ENCODE measurements at regions not wholly inside any gene's neighbourhood (a gene's known extent, or its start where the extent isn't known, plus 50 kb on each side); places are given as distances from the start of the nearest gene placed in this dataset.

DNA sequence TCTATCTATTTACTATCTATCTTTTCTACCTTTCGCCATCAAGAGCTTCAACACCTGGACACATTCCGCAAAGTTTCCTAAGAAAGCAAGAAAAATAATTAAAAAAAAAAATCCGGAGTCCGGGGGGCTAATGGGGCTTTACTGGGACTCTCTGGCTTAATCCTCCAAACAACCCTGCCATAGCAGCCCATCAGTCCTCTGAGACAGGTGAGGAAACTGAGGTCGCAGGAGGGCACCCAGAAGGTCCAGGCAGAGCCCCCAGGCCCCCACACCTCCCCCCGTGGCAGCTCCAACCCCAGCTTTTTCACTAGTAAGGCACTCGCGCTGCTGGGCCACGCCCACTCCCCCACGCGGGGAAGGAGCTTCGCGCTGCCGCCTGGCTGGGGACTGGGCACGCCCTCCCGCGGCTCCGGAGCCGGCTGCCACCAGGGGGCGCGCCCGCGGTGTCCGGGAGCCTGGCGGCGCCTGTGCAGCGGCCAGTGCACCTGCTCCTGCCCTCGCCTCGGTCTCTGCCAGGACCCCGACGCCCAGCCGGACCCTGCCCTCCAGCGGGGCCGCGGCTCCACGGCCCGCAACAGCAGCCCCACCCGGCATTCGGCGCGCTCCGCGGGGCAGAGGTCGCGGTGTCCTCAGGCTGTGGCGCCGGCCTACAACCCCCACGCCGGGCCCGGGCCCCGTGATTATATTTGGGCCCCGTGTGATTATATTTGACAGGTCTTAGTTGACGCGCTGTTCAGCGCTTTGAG, 54.1 kb upstream of the SAMD11 start (continued):
- TF ChIP-seq CREB1 (IDR thresholded peaks at IDR 0.05; ENCODE audit: low read depth) (no peak), JUNB (IDR thresholded peaks at IDR 0.05) (no peak), RB1 (IDR thresholded peaks at IDR 0.05; ENCODE audit: borderline replicate concordance) (0 out of 2 replicates have a peak, but pooled peaks have one; percentile 36), HDAC2 (IDR thresholded peaks at IDR 0.05) (no peak), MEF2B (IDR thresholded peaks at IDR 0.05; ENCODE audit: partially characterized antibody, poor library complexity, severe bottlenecking) (no peak), ETV6 (conservative IDR thresholded peaks at IDR 0.05 in 1 of 2, IDR thresholded peaks at IDR 0.05 in 1 of 2; ENCODE audit: borderline replicate concordance in 1 of 2, low read depth in 1 of 2) (no peak), ZNF274 (IDR thresholded peaks at IDR 0.05; ENCODE audit: insufficient read depth, insufficient read length) (no peak), ZNF217 (IDR thresholded peaks at IDR 0.05) (no peak), BACH1 (IDR thresholded peaks at IDR 0.05; ENCODE audit: borderline replicate concordance) (peak; percentile 88), IKZF1 (conservative IDR thresholded peaks at IDR 0.05) (peak; percentile 34; the same call in 1 of the 2 replicates), NRF1 (conservative IDR thresholded peaks at IDR 0.05; ENCODE audit: low read depth, low read length) (no peak), IRF4 (IDR thresholded peaks at IDR 0.05; ENCODE audit: low read depth, low read length) (no peak), NR2C1 (IDR thresholded peaks at IDR 0.05) (no peak), GABPA (IDR thresholded peaks at IDR 0.05; ENCODE audit: low read depth) (no peak), BMI1 (IDR thresholded peaks at IDR 0.05; ENCODE audit: borderline replicate concordance) (no peak)
- TF ChIP-seq, protein P1, sequence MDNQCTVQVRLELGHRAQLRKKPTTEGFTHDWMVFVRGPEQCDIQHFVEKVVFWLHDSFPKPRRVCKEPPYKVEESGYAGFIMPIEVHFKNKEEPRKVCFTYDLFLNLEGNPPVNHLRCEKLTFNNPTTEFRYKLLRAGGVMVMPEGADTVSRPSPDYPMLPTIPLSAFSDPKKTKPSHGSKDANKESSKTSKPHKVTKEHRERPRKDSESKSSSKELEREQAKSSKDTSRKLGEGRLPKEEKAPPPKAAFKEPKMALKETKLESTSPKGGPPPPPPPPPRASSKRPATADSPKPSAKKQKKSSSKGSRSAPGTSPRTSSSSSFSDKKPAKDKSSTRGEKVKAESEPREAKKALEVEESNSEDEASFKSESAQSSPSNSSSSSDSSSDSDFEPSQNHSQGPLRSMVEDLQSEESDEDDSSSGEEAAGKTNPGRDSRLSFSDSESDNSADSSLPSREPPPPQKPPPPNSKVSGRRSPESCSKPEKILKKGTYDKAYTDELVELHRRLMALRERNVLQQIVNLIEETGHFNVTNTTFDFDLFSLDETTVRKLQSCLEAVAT (IDR thresholded peaks at IDR 0.05), result no peak
- TF ChIP-seq, protein P2, sequence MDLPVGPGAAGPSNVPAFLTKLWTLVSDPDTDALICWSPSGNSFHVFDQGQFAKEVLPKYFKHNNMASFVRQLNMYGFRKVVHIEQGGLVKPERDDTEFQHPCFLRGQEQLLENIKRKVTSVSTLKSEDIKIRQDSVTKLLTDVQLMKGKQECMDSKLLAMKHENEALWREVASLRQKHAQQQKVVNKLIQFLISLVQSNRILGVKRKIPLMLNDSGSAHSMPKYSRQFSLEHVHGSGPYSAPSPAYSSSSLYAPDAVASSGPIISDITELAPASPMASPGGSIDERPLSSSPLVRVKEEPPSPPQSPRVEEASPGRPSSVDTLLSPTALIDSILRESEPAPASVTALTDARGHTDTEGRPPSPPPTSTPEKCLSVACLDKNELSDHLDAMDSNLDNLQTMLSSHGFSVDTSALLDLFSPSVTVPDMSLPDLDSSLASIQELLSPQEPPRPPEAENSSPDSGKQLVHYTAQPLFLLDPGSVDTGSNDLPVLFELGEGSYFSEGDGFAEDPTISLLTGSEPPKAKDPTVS (IDR thresholded peaks at IDR 0.05; ENCODE audit: low read depth, low read length), result no peak
- TF ChIP-seq, protein P3, sequence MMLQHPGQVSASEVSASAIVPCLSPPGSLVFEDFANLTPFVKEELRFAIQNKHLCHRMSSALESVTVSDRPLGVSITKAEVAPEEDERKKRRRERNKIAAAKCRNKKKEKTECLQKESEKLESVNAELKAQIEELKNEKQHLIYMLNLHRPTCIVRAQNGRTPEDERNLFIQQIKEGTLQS (IDR thresholded peaks at IDR 0.05; ENCODE audit: borderline replicate concordance, extremely low read depth, low read depth, low read length), result no peak
- TF ChIP-seq, protein P4, sequence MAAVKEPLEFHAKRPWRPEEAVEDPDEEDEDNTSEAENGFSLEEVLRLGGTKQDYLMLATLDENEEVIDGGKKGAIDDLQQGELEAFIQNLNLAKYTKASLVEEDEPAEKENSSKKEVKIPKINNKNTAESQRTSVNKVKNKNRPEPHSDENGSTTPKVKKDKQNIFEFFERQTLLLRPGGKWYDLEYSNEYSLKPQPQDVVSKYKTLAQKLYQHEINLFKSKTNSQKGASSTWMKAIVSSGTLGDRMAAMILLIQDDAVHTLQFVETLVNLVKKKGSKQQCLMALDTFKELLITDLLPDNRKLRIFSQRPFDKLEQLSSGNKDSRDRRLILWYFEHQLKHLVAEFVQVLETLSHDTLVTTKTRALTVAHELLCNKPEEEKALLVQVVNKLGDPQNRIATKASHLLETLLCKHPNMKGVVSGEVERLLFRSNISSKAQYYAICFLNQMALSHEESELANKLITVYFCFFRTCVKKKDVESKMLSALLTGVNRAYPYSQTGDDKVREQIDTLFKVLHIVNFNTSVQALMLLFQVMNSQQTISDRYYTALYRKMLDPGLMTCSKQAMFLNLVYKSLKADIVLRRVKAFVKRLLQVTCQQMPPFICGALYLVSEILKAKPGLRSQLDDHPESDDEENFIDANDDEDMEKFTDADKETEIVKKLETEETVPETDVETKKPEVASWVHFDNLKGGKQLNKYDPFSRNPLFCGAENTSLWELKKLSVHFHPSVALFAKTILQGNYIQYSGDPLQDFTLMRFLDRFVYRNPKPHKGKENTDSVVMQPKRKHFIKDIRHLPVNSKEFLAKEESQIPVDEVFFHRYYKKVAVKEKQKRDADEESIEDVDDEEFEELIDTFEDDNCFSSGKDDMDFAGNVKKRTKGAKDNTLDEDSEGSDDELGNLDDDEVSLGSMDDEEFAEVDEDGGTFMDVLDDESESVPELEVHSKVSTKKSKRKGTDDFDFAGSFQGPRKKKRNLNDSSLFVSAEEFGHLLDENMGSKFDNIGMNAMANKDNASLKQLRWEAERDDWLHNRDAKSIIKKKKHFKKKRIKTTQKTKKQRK (IDR thresholded peaks at IDR 0.05; ENCODE audit: low read depth, low read length), result no peak
- TF ChIP-seq, protein P5, sequence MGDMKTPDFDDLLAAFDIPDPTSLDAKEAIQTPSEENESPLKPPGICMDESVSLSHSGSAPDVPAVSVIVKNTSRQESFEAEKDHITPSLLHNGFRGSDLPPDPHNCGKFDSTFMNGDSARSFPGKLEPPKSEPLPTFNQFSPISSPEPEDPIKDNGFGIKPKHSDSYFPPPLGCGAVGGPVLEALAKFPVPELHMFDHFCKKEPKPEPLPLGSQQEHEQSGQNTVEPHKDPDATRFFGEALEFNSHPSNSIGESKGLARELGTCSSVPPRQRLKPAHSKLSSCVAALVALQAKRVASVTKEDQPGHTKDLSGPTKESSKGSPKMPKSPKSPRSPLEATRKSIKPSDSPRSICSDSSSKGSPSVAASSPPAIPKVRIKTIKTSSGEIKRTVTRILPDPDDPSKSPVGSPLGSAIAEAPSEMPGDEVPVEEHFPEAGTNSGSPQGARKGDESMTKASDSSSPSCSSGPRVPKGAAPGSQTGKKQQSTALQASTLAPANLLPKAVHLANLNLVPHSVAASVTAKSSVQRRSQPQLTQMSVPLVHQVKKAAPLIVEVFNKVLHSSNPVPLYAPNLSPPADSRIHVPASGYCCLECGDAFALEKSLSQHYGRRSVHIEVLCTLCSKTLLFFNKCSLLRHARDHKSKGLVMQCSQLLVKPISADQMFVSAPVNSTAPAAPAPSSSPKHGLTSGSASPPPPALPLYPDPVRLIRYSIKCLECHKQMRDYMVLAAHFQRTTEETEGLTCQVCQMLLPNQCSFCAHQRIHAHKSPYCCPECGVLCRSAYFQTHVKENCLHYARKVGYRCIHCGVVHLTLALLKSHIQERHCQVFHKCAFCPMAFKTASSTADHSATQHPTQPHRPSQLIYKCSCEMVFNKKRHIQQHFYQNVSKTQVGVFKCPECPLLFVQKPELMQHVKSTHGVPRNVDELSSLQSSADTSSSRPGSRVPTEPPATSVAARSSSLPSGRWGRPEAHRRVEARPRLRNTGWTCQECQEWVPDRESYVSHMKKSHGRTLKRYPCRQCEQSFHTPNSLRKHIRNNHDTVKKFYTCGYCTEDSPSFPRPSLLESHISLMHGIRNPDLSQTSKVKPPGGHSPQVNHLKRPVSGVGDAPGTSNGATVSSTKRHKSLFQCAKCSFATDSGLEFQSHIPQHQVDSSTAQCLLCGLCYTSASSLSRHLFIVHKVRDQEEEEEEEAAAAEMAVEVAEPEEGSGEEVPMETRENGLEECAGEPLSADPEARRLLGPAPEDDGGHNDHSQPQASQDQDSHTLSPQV (IDR thresholded peaks at IDR 0.05), result 0 out of 2 replicates have a peak, but pooled peaks have one; percentile 30
